HG03060 (cell line): ENCODE measurements at regions not wholly inside any gene's neighbourhood (a gene's known extent, or its start where the extent isn't known, plus 50 kb on each side); places are given as distances from the start of the nearest gene placed in this dataset.
"Not testable (repeated sequence)": the region's sequence is repeated elsewhere in the genome, so short reads cannot be mapped to it uniquely, and the experiment has no call there.

Source experiments
- ATAC-seq: cut with Tn5 transposase; IDR thresholded peaks from one replicate; pipeline ENCODE4 v1.9.1; 2021; ENCODE audit warnings: low read depth, moderate number of reproducible peaks; ENCODE audit not compliant: unreplicated experiment

GRCh38 chr13:33542309-33543088 is 256.9 kb upstream of the STARD13 start:
- ATAC-seq: peak; percentile 82

DNA sequence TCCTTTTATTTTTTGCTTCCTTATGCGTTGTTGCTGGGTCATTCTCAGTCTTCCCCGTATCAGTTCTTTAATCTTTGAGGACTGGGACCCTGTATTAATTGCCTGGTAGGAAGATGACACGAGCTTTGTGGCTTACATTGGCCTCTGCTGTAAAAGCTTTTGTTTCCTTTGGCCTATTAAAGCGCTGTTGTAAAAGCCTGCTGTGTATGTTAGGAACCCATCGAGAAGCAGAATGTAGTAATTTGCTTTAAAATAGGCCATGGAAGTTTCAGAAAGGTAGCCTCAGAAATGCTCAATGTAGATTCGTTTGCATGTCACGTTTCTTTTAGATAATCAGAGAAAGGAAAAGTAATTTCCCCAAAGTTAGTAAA is 257.5 kb upstream of the STARD13 start:
- ATAC-seq: no peak

GRCh38 chr13:33543631-33544265 is 258.2 kb upstream of the STARD13 start:
- ATAC-seq: no peak

GRCh38 chr13:33544308-33544707 is 258.8 kb upstream of the STARD13 start:
- no peak for ATAC-seq

DNA sequence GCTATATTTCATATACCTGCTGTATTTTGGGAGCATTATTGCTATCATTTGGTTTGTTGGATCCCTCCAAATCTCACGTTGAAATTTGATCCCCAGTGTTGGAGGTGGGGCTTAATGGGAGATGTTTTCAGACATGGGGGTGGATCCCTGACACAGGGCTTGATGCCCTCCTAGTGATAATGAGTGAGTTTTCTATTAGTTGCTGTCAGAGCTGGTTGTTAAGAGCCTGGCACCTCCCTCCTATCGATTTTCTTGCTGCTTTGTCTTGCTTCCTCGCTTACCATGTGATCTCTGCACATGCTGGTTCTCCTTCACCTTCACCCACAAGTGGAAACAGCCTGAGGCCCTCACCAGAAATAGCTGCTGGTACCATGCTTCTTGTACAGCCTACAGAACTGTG is 259.9 kb upstream of the STARD13 start:
- no peak for ATAC-seq

DNA sequence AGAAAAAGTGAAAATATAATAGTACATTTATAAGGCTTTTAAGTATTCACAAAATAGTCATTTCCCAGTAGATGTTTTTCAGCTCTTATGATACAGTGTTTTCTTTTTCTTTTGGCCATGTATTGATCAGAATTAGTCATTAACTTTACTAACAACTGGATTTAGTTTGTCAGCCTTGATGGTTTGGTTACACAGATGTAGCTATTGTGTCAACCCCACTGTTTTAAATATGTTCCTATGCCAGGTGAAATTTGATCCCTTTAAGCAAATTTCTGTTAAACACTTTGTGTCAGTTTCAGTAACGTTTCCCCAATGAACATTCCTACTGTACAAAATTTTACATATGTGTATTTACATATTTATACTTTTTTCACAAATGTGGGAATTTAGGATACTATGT is 261.5 kb upstream of the STARD13 start:
- ATAC-seq: no peak

- ATAC-seq: no peak
These were observed 262.5 kb upstream of the STARD13 start for GRCh38 chr13:33548069-33548468.

GRCh38 chr13:33550276-33550675 is 264.7 kb upstream of the STARD13 start:
- ATAC-seq: no peak

- no peak for ATAC-seq
These were observed 265.3 kb upstream of the STARD13 start for GRCh38 chr13:33550885-33551284.

GRCh38 chr13:33554919-33555791 is 262.8 kb upstream of the RFC3 start:
- ATAC-seq: no peak

GRCh38 chr13:33556828-33557227 is 261.1 kb upstream of the RFC3 start:
- ATAC-seq: no peak

GRCh38 chr13:33560726-33561125 is 257.2 kb upstream of the RFC3 start:
- no peak for ATAC-seq

DNA sequence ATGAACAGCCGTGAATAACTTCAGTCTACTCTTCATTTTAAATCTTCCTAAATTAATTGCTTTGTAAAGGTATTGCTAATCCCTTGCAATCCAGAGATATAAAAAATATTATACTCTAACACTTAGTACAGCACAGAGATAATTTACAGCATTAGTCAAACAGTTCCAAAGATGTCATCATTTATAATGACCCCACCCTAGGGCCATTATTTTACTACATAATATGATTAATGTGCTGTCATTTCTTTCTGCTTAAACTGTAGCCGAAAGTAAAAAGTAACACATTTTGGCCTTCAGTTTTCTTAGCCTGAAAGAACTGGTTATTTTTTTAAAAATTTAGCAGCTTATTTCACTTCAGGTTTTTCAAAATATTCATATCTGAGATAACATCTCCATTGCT is 256.3 kb upstream of the RFC3 start:
- ATAC-seq: no peak

DNA sequence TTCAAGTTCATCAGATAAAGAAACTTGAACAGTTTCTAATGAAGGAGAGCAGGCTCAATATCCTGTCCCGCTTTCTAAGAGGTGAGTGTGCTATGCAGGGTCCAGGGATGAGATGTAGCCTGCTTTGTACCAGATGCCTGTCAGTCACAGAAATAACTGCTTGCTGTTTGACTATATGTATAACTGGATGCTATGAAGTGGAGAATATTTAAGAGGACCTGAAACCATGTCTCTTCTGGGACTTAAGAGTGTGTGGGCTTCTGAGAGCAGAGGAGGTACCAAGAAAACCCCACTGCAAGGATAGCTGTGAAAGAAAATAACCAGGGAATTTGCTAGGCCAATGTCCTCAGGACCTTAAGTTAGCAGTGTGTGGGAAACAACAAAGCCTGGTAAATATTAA is 246.3 kb upstream of the RFC3 start:
- ATAC-seq: no peak

- ATAC-seq: not testable (repeated sequence)
These were observed 245.6 kb upstream of the RFC3 start for GRCh38 chr13:33572322-33572721.

GRCh38 chr13:33575378-33575777 is 242.6 kb upstream of the RFC3 start:
- no peak for ATAC-seq

- no peak for ATAC-seq
These were observed 240.9 kb upstream of the RFC3 start for GRCh38 chr13:33577007-33577406.

DNA sequence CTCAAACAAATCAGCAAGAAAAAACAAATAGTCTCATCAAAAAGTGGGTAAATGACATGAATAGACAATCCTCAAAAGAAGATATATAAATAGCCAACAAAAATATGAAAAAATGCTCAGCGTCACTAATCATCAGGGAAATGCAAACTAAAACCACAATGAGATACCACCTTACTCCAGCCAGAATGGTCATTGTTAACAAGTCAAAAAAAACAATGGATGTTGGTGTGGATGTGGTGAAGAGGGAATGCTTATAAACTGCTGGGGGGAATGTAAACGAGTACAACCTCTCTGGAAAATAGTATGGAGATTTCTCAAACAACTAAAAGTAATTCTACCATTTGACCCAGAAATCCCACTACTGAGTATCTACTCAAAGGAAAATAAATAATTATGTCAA is 239.2 kb upstream of the RFC3 start:
- no peak for ATAC-seq

GRCh38 chr13:33582121-33582520 is 235.8 kb upstream of the RFC3 start:
- no peak for ATAC-seq

DNA sequence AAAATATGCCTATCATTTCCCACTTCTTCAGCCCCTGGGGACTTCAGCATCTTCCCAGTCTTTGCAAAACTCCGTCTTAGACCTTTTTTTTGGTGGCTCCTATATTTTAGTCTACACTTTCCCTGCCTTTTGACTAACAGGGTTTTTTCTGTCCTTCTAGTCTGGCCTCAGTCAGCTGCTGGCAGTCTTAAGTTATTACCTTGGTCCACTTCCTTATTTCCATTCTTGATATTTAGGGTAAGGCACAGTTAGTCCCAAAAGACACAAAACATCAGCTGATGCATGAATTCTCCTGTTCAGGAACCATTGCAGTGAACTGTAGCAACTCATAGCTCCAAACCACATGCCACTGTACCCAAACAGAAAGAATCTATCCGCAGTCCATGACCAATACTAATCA is 234.6 kb upstream of the RFC3 start:
- no peak for ATAC-seq

DNA sequence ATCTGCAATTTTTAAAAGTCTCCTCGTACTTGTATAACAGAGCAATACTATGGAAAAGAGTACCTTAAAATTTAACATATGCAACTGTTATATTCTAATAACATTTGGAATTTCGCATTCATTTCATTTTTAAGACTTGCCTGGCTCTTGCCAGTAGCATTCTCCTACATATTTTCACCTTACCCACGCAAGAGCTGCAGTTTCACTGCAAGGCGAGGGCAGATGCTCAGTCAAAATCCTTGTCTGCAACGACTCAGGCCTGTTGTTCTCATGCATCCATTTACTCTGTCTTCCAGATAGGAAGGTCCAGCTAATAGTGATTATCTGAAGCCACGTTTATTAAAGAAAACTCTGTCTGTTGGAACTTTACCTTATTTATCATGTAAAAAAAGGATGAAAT is 227.0 kb upstream of the RFC3 start:
- ATAC-seq: no peak
